ENCODE measurements at regions not wholly inside any gene's neighbourhood (a gene's known extent, or its start where the extent isn't known, plus 50 kb on each side); places are given as distances from the start of the nearest gene placed in this dataset.

DNA sequence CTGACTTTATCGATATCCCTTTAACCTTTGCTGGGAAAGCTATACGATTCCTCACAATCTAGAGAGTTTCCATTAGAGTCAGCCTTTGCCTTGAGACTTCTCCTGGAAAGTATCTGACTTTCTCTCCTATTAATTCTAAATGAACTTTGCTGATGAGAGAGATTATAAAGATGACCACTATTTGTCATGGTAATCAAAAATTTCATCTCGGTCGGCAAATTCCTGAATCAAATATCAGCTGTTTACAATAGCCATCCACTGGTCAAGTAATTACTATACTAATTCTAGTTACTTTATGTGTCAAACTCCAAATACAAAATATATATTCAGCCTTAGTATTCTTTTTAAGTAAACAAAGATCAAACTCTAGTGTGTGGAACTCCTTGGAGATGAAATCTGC is 164.4 kb upstream of the ITGA1 start:
- TF ChIP-seq, protein P1, sequence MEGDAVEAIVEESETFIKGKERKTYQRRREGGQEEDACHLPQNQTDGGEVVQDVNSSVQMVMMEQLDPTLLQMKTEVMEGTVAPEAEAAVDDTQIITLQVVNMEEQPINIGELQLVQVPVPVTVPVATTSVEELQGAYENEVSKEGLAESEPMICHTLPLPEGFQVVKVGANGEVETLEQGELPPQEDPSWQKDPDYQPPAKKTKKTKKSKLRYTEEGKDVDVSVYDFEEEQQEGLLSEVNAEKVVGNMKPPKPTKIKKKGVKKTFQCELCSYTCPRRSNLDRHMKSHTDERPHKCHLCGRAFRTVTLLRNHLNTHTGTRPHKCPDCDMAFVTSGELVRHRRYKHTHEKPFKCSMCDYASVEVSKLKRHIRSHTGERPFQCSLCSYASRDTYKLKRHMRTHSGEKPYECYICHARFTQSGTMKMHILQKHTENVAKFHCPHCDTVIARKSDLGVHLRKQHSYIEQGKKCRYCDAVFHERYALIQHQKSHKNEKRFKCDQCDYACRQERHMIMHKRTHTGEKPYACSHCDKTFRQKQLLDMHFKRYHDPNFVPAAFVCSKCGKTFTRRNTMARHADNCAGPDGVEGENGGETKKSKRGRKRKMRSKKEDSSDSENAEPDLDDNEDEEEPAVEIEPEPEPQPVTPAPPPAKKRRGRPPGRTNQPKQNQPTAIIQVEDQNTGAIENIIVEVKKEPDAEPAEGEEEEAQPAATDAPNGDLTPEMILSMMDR (IDR thresholded peaks at IDR 0.05) = no peak
- no peak for TF ChIP-seq POLR2A (IDR thresholded peaks at IDR 0.05)
